Fibroblast of mammary gland (primary cell): ENCODE measurements at regions not wholly inside any gene's neighbourhood (a gene's known extent, or its start where the extent isn't known, plus 50 kb on each side); places are given as distances from the start of the nearest gene placed in this dataset.

Source experiments
- DNase-seq: peaks from one replicate; pipeline ENCODE4 v3.0.0-alpha.2; 2010; ENCODE audit warnings: low read depth
- H3K4me3 ChIP-seq: 2 replicates; pipeline ENCODE4 v1.5.1; 2011; ENCODE audit warnings: low read depth, mild to moderate bottlenecking, low read length, moderate library complexity; ENCODE audit not compliant: control insufficient read depth
- CTCF ChIP-seq: conservative IDR thresholded peaks from 2 replicates; pipeline ENCODE4 v1.5.1; 2011; ENCODE audit warnings: low read depth, low read length, inconsistent platforms; ENCODE audit not compliant: control insufficient read depth, insufficient read depth

GRCh38 chr4:11608992-11609391 is 180.3 kb upstream of the HS3ST1 start:
- H3K4me3 ChIP-seq, result no peak overlapping the region
- DNase-seq, result no peak
- TF ChIP-seq CTCF, result no peak

- DNase-seq, result no peak
- TF ChIP-seq CTCF, result no peak
- no peak overlapping the region for H3K4me3 ChIP-seq
Observed at GRCh38 chr4:11606078-11606477, 177.4 kb upstream of the HS3ST1 start.

GRCh38 chr4:11605597-11605996 is 176.9 kb upstream of the HS3ST1 start:
- TF ChIP-seq CTCF, result no peak
- H3K4me3 ChIP-seq, result no peak overlapping the region
- peak; percentile 19 for DNase-seq

- no peak for DNase-seq
- TF ChIP-seq CTCF, result no peak
- no peak overlapping the region for H3K4me3 ChIP-seq
Observed at GRCh38 chr4:11604821-11605220, 176.1 kb upstream of the HS3ST1 start.

- H3K4me3 ChIP-seq, result no peak overlapping the region
- DNase-seq, result no peak
- no peak for TF ChIP-seq CTCF
Observed at GRCh38 chr4:11603591-11604194, 175.0 kb upstream of the HS3ST1 start.

- no peak for TF ChIP-seq CTCF
- no peak overlapping the region for H3K4me3 ChIP-seq
Observed at GRCh38 chr4:11602606-11603340, 174.1 kb upstream of the HS3ST1 start.

More at GRCh38 chr4:11602606-11603340, 174.1 kb upstream of the HS3ST1 start:
- no peak for DNase-seq
